Retinal pigment epithelial cell (primary cell): ENCODE measurements at regions not wholly inside any gene's neighbourhood (a gene's known extent, or its start where the extent isn't known, plus 50 kb on each side); places are given as distances from the start of the nearest gene placed in this dataset.

ENCODE experiments used
- DNase-seq: peaks from one replicate; pipeline ENCODE4 v3.0.0-alpha.2; 2010; ENCODE audit warnings: low read depth
- H3K4me3 ChIP-seq: 2 replicates; pipeline ENCODE4 v1.5.1; 2011; ENCODE audit warnings: mild to moderate bottlenecking, low read length, control low read depth, moderate library complexity
- CTCF ChIP-seq: conservative IDR thresholded peaks from 2 replicates; pipeline ENCODE4 v1.5.1; 2011; ENCODE audit warnings: low read depth, low read length, control low read depth, inconsistent platforms

GRCh38 chr10:64098994-64099393 lies 577.8 kb downstream of the REEP3 start:
- no peak overlapping the region for H3K4me3 ChIP-seq
- DNase-seq, result no peak
- no peak for TF ChIP-seq CTCF

- H3K4me3 ChIP-seq, result no peak overlapping the region
- no peak for DNase-seq
- TF ChIP-seq CTCF, result no peak
Measured at GRCh38 chr10:64101606-64102263, 580.5 kb downstream of the REEP3 start.

GRCh38 chr10:64102264-64102633 lies 581.0 kb downstream of the REEP3 start:
- no peak for DNase-seq
- TF ChIP-seq CTCF, result no peak

GRCh38 chr10:64102916-64103315 lies 581.7 kb downstream of the REEP3 start:
- no peak for TF ChIP-seq CTCF
- no peak overlapping the region for H3K4me3 ChIP-seq
- no peak for DNase-seq

More at GRCh38 chr10:64102264-64102633, 581.0 kb downstream of the REEP3 start:
- no peak overlapping the region for H3K4me3 ChIP-seq

DNA sequence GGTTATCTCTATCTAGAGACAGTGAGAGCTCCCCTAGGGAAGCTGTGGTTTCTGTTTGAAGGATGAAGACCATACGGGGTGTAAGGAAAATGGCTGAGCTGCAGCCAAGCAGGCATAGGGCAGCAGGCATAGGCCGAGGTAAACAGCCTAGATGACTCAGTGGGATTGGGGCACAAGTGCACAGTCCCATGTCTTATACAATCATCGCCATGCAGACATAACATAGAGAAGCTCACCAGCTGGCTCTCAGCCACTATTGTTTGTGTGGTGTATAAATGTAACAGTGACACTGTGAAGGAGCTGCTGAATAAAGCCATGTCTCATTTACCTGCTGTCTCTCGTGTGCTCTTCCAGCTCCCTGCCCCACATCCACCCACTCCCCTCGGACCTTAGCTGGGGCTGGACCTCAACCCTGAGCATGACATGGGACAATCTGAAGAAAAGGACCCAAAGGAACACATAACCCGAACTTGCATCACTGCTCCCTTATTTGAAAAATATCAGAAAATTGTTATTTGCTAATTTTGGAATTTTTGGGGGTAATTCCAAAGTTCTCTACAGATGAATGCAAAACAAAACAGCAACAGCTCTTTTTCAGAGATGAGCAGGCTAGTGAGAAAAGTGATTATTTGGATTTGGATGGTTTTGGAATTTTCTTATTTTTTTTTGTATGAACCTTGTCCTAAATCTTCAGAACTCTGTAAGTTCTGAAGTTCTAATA lies 582.7 kb downstream of the REEP3 start:
- DNase-seq, result no peak
- H3K4me3 ChIP-seq, result no peak overlapping the region
- no peak for TF ChIP-seq CTCF

DNA sequence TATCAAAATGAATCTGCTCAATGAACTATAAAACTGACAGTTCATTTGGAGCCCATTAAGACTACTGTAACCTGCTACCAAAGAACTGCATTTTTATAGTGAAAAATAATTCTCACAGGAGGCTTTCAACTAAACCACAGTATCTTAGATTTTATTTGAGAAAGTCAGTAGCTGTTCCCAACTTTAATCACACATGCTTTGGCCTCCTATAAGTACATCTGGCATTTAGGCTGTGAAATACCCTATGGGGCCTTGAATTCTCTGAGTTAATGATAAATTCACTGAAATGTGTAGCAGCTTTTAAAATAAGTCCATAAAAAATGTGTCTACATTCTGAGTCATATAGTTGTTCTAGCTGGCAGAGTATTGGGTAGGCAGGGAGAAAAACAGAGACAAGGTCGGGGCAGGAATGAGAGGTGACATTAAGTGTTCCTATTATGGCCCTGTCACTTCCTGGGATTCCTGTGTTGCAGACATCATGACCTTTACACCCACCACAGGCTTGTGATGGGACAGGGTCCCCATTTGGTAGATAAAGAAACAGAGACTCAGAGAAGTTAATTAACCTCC lies 588.8 kb downstream of the REEP3 start:
- no peak overlapping the region for H3K4me3 ChIP-seq
- no peak for DNase-seq
- TF ChIP-seq CTCF, result no peak
